GM18502 (cell line): ENCODE measurements at regions not wholly inside any gene's neighbourhood (a gene's known extent, or its start where the extent isn't known, plus 50 kb on each side); places are given as distances from the start of the nearest gene placed in this dataset.

ENCODE experiments used
- ATAC-seq: cut with Tn5 transposase; IDR thresholded peaks from one replicate; pipeline ENCODE4 v1.9.1; 2021; ENCODE audit warnings: mild to moderate bottlenecking; ENCODE audit not compliant: unreplicated experiment, poor library complexity

DNA sequence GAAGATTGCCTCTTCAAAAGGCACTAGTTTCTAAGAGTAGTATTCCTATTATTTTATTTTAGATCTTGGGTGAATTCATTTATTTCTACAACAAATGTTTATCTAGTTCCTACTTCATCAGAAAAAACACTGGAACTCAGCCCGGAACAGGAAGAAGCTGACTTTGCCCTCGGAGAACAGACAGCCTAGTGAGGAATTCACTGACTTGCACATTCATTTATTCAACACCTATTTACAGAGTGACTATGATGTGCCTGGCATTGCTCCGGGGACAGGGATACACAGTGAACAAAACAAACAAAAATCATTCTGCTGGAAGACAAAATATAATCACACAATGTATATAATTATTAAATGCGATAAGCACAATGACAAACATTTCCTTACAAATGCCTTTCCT, 54.4 kb upstream of the SDK1 start:
- ATAC-seq: no peak

GRCh38 chr7:3250725-3251124, 50.3 kb upstream of the SDK1 start:
- no peak for ATAC-seq
